GM23338 (cell line): ENCODE measurements at regions not wholly inside any gene's neighbourhood (a gene's known extent, or its start where the extent isn't known, plus 50 kb on each side); places are given as distances from the start of the nearest gene placed in this dataset.

Source experiments
- ATAC-seq: fragments of 200-7000 bp; cut with Tn5 transposase; 3 replicates; pipeline ENCODE4 v1.9.1; 2020
- DNase-seq: peaks from one replicate; pipeline ENCODE4 v3.0.0-alpha.2; 2015; ENCODE audit warnings: low spot score
- H2AFZ ChIP-seq: fragments of 200-600 bp; sonication (generic); 2 replicates; pipeline ENCODE4 v1.8.0; 2016; ENCODE audit warnings: antibody characterized with exemption, mild to moderate bottlenecking, moderate library complexity
- H3F3A ChIP-seq: fragments of 200-600 bp; sonication (generic); replicated peaks from 2 replicates; pipeline ENCODE4 v1.8.0; 2017; ENCODE audit warnings: antibody characterized with exemption, mixed run types, low read depth
- H3K27ac ChIP-seq: fragments of 200-600 bp; sonication (generic); 2 replicates; pipeline ENCODE4 v1.6.1; 2016; ENCODE audit warnings: low read depth
- H3K27me3 ChIP-seq: fragments of 200-600 bp; sonication (generic); 2 replicates; pipeline ENCODE4 v1.8.0; 2016; ENCODE audit warnings: mild to moderate bottlenecking, mixed run types, moderate library complexity; ENCODE audit not compliant: insufficient read depth
- H3K36me3 ChIP-seq: fragments of 200-600 bp; sonication (generic); 2 replicates; pipeline ENCODE4 v1.8.0; 2016; ENCODE audit warnings: mild to moderate bottlenecking; ENCODE audit not compliant: insufficient read depth
- H3K4me1 ChIP-seq: fragments of 200-600 bp; sonication (generic); 2 replicates; pipeline ENCODE4 v1.8.0; 2016; ENCODE audit warnings: mild to moderate bottlenecking, moderate library complexity; ENCODE audit not compliant: insufficient read depth
- H3K4me2 ChIP-seq: fragments of 200-600 bp; sonication (generic); 2 replicates; pipeline ENCODE4 v1.7.1; 2017; ENCODE audit warnings: mixed run types
- H3K4me3 ChIP-seq: fragments of 200-600 bp; sonication (generic); 2 replicates; pipeline ENCODE4 v1.6.1; 2016; ENCODE audit warnings: mixed run types
- H3K79me2 ChIP-seq: fragments of 200-600 bp; sonication (generic); replicated peaks from 2 replicates; pipeline ENCODE4 v1.8.0; 2017; ENCODE audit warnings: mild to moderate bottlenecking; ENCODE audit not compliant: insufficient read depth
- H3K9me2 ChIP-seq: fragments of 200-600 bp; sonication (generic); 2 replicates; pipeline ENCODE4 v1.8.0; 2017; ENCODE audit not compliant: insufficient read depth
- H4K20me1 ChIP-seq: fragments of 200-600 bp; sonication (generic); replicated peaks from 2 replicates; pipeline ENCODE4 v1.8.0; 2017; ENCODE audit warnings: mild to moderate bottlenecking; ENCODE audit not compliant: insufficient read depth
- H3K27ac Mint-ChIP-seq: 2 replicates; pipeline ENCODE4 v1.8.0; 2020; ENCODE audit warnings: inconsistent platforms, mild to moderate bottlenecking, moderate library complexity, mixed read lengths
- H3K27me3 Mint-ChIP-seq: 3 replicates; pipeline ENCODE4 v1.8.0; 2022; ENCODE audit warnings: low read depth, mild to moderate bottlenecking, moderate library complexity, mixed read lengths, inconsistent platforms; ENCODE audit not compliant: insufficient read depth, poor library complexity
- H3K36me3 Mint-ChIP-seq: 3 replicates; pipeline ENCODE4 v1.8.0; 2021; ENCODE audit warnings: low read depth, mild to moderate bottlenecking, inconsistent platforms, moderate library complexity, mixed read lengths
- H3K4me1 Mint-ChIP-seq: 3 replicates; pipeline ENCODE4 v1.8.0; 2020; ENCODE audit warnings: mild to moderate bottlenecking, inconsistent platforms, mixed read lengths
- H3K4me3 Mint-ChIP-seq: 3 replicates; pipeline ENCODE4 v1.8.0; 2021; ENCODE audit warnings: moderate library complexity, mild to moderate bottlenecking, inconsistent platforms, mixed read lengths
- H3K9me3 Mint-ChIP-seq: 3 replicates; pipeline ENCODE4 v1.8.0; 2020; ENCODE audit warnings: moderate library complexity, mild to moderate bottlenecking, inconsistent platforms, mixed read lengths
- CREB1 ChIP-seq: fragments of 250-450 bp; sonication (Bioruptor Pico); IDR thresholded peaks from 2 replicates; pipeline ENCODE4 v1.5.0; 2020; ENCODE audit warnings: low read depth, mild to moderate bottlenecking, moderate library complexity
- CTCF ChIP-seq, 2 experiments: fragments of 200-600 bp in 1 of 2; sonication (generic) in 1 of 2; conservative IDR thresholded peaks; 2 replicates each; pipeline versions ENCODE4 v1.5.1 to v1.6.1; 2016 to 2017; ENCODE audit warnings: antibody characterized with exemption in 2 of 2, low read depth in 2 of 2, mild to moderate bottlenecking in 2 of 2, moderate library complexity in 1 of 2
- ETS1 ChIP-seq: IDR thresholded peaks from 2 replicates; pipeline ENCODE4 v1.6.1; 2016; ENCODE audit warnings: antibody characterized with exemption
- EZH2 ChIP-seq: fragments of 200-600 bp; sonication (generic); IDR thresholded peaks from one replicate; pipeline ENCODE4 v1.8.0; 2017; ENCODE audit warnings: antibody characterized with exemption, mild to moderate bottlenecking, low read depth; ENCODE audit not compliant: unreplicated experiment
- EZH2phosphoT487 ChIP-seq: fragments of 200-600 bp; sonication (generic); IDR thresholded peaks from one replicate; pipeline ENCODE4 v1.8.1; 2018; ENCODE audit warnings: antibody characterized with exemption; ENCODE audit not compliant: unreplicated experiment
- JUNB ChIP-seq: IDR thresholded peaks from one replicate; pipeline ENCODE4 v1.6.1; 2016; ENCODE audit warnings: antibody characterized with exemption; ENCODE audit not compliant: unreplicated experiment
- POLR2AphosphoS5 ChIP-seq: IDR thresholded peaks from 2 replicates; pipeline ENCODE4 v1.6.1; 2016; ENCODE audit warnings: antibody characterized with exemption, low read depth
- REST ChIP-seq: IDR thresholded peaks from one replicate; pipeline ENCODE4 v1.6.1; 2018; ENCODE audit warnings: antibody characterized with exemption; ENCODE audit not compliant: unreplicated experiment
- ZNF331 ChIP-seq: fragments of 250-450 bp; sonication (Bioruptor Pico); IDR thresholded peaks from 2 replicates; pipeline ENCODE4 v1.5.0; 2020; ENCODE audit warnings: low read depth, mild to moderate bottlenecking, moderate library complexity
- ZNF462 ChIP-seq: fragments of 250-450 bp; sonication (Bioruptor Pico); IDR thresholded peaks from 2 replicates; pipeline ENCODE4 v1.5.0; 2020; ENCODE audit warnings: mild to moderate bottlenecking, moderate library complexity

GRCh38 chr5:21689587-21689986 lies 1163.6 kb downstream of the CDH12 start:
- ATAC-seq (no peak), DNase-seq (no peak)
- Histone ChIP-seq H3K79me2 (no peaks in the 10 kb centered on the region), H3K4me2 (no peak overlapping the region), H3K4me3 (no peak overlapping the region), H3K27me3 (no peaks in the 10 kb centered on the region), H4K20me1 (no peaks in the 10 kb centered on the region), H3K36me3 (no peaks in the 10 kb centered on the region), H3K9me2 (peaks cover 6% of the 10 kb centered on the region; the same call in 1 of the 2 replicates), H2AFZ (no peak overlapping the region), H3F3A (no peaks in the 10 kb centered on the region), H3K27ac (no peak overlapping the region), H3K4me1 (no peaks in the 10 kb centered on the region)
- Mint-ChIP-seq H3K36me3 (no peaks in the 10 kb centered on the region), H3K4me1 (peaks cover 5% of the 10 kb centered on the region; the same call in 1 of the 3 replicates), H3K4me3 (no peak overlapping the region), H3K27ac (no peak overlapping the region), H3K9me3 (no peaks in the 10 kb centered on the region), H3K27me3 (no peaks in the 10 kb centered on the region)
- TF ChIP-seq CTCF (conservative IDR thresholded peaks at IDR 0.05; ENCODE audit: low read depth in 2 of 2) = no peak
- TF ChIP-seq EZH2phosphoT487 = no peak
- TF ChIP-seq ZNF331 (CRISPR knock-in tag) = no peak
- TF ChIP-seq REST = no peak
- TF ChIP-seq ETS1 = no peak
- no peak for TF ChIP-seq ZNF462 (CRISPR knock-in tag)
- TF ChIP-seq EZH2 = no peak
- no peak for TF ChIP-seq JUNB
- TF ChIP-seq CREB1 (CRISPR knock-in tag) = no peak
- TF ChIP-seq POLR2AphosphoS5 = no peak
